K562 (cell line): ENCODE measurements at regions not wholly inside any gene's neighbourhood (a gene's known extent, or its start where the extent isn't known, plus 50 kb on each side); places are given as distances from the start of the nearest gene placed in this dataset.

ENCODE experiments used
- ATAC-seq: fragments of 200-7000 bp; cut with Tn5 transposase; 3 replicates; pipeline ENCODE4 v1.9.1; 2020; ENCODE audit warnings: moderate library complexity
- BruUV-seq: library from RNA; stranded (reverse); fragments of 400-500 nt; replicated peaks from 2 replicates; lab custom pipeline; 2021; lab: Mats Ljungman, UMichigan
- CTCF ChIA-PET: fragments of 300-600 bp; formaldehyde crosslinking; extraction: SDS; loops from one replicate; lab custom pipeline; 2021; ENCODE audit warnings: low intra/inter-chr PET ratio; lab: Yijun Ruan, JAX
- POLR2A ChIA-PET: fragments of 300-600, 350-650 bp; sonication (Branson Sonifier 250); formaldehyde crosslinking; extraction: SDS; loops from one replicate; lab custom pipeline; 2021; ENCODE audit warnings: antibody characterized with exemption, inconsistent platforms; lab: Yijun Ruan, JAX
- DNase-seq, 4 experiments: peaks; one replicate each; pipeline versions ENCODE4 v3.0.0 to v3.0.0-alpha.2; 2011 to 2018; ENCODE audit warnings: low spot score in 3 of 4, mixed read lengths in 3 of 4; ENCODE audit errors: extremely low read depth in 1 of 4
- FAIRE-seq: peaks from 2 replicates; lab custom pipeline; 2011; peaks lifted over from hg19 to GRCh38; lab: Jason Lieb, UNC
- H2AFZ ChIP-seq: 2 replicates; pipeline ENCODE4 v1.6.0; 2011; ENCODE audit warnings: low read depth, low read length, control low read depth, inconsistent platforms
- H3K27ac ChIP-seq: fragments of 200-600 bp; 3 replicates; pipeline ENCODE4 v1.8.0; 2011; ENCODE audit warnings: low read depth, mild to moderate bottlenecking, control low read depth, inconsistent platforms, low read length, moderate library complexity, mixed read lengths; ENCODE audit errors: extremely low read depth
- H3K27me3 ChIP-seq, 2 experiments: fragments of 300-600 bp in 1 of 2; 2 replicates in 1 of 2; 3 replicates in 1 of 2; pipeline versions ENCODE4 v1.6.0 to v1.8.0; 2011; ENCODE audit warnings: inconsistent platforms in 2 of 2, low read length in 2 of 2, mild to moderate bottlenecking in 1 of 2, mixed read lengths in 1 of 2, moderate library complexity in 1 of 2; ENCODE audit not compliant: control insufficient read depth in 2 of 2, insufficient read depth in 2 of 2
- H3K36me3 ChIP-seq: fragments of 300-600 bp; 3 replicates; pipeline ENCODE4 v1.8.0; 2011; ENCODE audit warnings: mild to moderate bottlenecking, low read length, inconsistent platforms; ENCODE audit not compliant: control insufficient read depth, insufficient read depth
- H3K4me1 ChIP-seq, 2 experiments: fragments of 200-600 bp in 1 of 2; replicated peaks in 1 of 2; 2 replicates in 1 of 2; 3 replicates in 1 of 2; pipeline versions ENCODE4 v1.5.1 to v1.8.0; 2011; ENCODE audit warnings: inconsistent platforms in 2 of 2, low read length in 2 of 2, mild to moderate bottlenecking in 1 of 2, mixed read lengths in 1 of 2, moderate library complexity in 1 of 2; ENCODE audit not compliant: control insufficient read depth in 2 of 2, insufficient read depth in 2 of 2
- H3K4me2 ChIP-seq: 2 replicates; pipeline ENCODE4 v1.6.1; 2011; ENCODE audit warnings: low read length, control low read depth, inconsistent platforms, mixed read lengths; ENCODE audit not compliant: insufficient read depth
- H3K4me3 ChIP-seq: fragments of 200-600 bp; sonication (generic), shearing (Covaris generic); 2 replicates; pipeline ENCODE4 v1.5.1; 2016; ENCODE audit warnings: control low read depth, inconsistent platforms
- H3K79me2 ChIP-seq: fragments of 200-600 bp; 3 replicates; pipeline ENCODE4 v1.8.0; 2011; ENCODE audit warnings: low read length, inconsistent platforms; ENCODE audit not compliant: control insufficient read depth, insufficient read depth
- H3K9ac ChIP-seq, 2 experiments: 2 replicates each; pipeline versions ENCODE4 v1.6.0 to v1.6.1; 2011; ENCODE audit warnings: low read depth in 2 of 2, low read length in 2 of 2, control low read depth in 1 of 2, inconsistent platforms in 1 of 2, mild to moderate bottlenecking in 1 of 2, mixed read lengths in 1 of 2; ENCODE audit not compliant: insufficient read depth in 1 of 2
- H3K9me1 ChIP-seq: one replicate; pipeline ENCODE4 v1.6.0; 2011; ENCODE audit warnings: inconsistent platforms, mild to moderate bottlenecking, low read length, moderate library complexity; ENCODE audit not compliant: control insufficient read depth, insufficient read depth
- H3K9me3 ChIP-seq: replicated peaks from 2 replicates; pipeline ENCODE4 v1.5.1; 2011; ENCODE audit warnings: low read depth, low read length, inconsistent platforms; ENCODE audit not compliant: control insufficient read depth, insufficient read depth
- H4K20me1 ChIP-seq: replicated peaks from 2 replicates; pipeline ENCODE4 v1.6.1; 2011; ENCODE audit warnings: low read length, inconsistent platforms, mixed read lengths; ENCODE audit not compliant: control insufficient read depth, insufficient read depth
- ERF ChIP-seq: fragments of 450-650 bp; formaldehyde crosslinking; IDR thresholded peaks from 2 replicates; pipeline ENCODE4 v1.4.0; 2020; ENCODE audit warnings: mild to moderate bottlenecking, mixed read lengths
- GTF2E2 ChIP-seq: fragments of 200-800 bp; sonication (Bioruptor generic); IDR thresholded peaks from 2 replicates; pipeline ENCODE4 v1.6.1; 2016; ENCODE audit warnings: missing genetic modification characterization, missing compliant biosample characterization
- L3MBTL2 ChIP-seq: fragments of 450-650 bp; IDR thresholded peaks from 2 replicates; pipeline ENCODE4 v1.6.1; 2016; ENCODE audit warnings: mild to moderate bottlenecking, moderate library complexity
- MCM3 ChIP-seq: fragments of 450-650 bp; IDR thresholded peaks from 2 replicates; pipeline ENCODE4 v1.6.1; 2016
- NCOR1 ChIP-seq: fragments of 450-650 bp; IDR thresholded peaks from 2 replicates; pipeline ENCODE4 v1.6.1; 2016; ENCODE audit warnings: mild to moderate bottlenecking, moderate library complexity
- NFE2 ChIP-seq: IDR thresholded peaks from 2 replicates; pipeline ENCODE4 v1.6.1; 2014; ENCODE audit warnings: antibody characterized with exemption, low read depth
- PML ChIP-seq: IDR thresholded peaks from 2 replicates; pipeline ENCODE4 v1.6.1; 2012; ENCODE audit warnings: low read length, inconsistent platforms
- RFX1 ChIP-seq: fragments of 450-650 bp; IDR thresholded peaks from 2 replicates; pipeline ENCODE4 v1.6.1; 2016; ENCODE audit warnings: mild to moderate bottlenecking, moderate library complexity
- TBL1XR1 ChIP-seq, 2 experiments: IDR thresholded peaks; 2 replicates each; pipeline ENCODE4 v1.6.1; 2012; ENCODE audit warnings: improper control_type of control experiment in 2 of 2, low read length in 2 of 2, mild to moderate bottlenecking in 1 of 2
- ZC3H11A ChIP-seq: IDR thresholded peaks from 2 replicates; pipeline ENCODE4 v1.6.1; 2012; ENCODE audit warnings: low read depth, low read length, improper control_type of control experiment
- ZC3H4 ChIP-seq: sonication (generic); formaldehyde crosslinking; IDR thresholded peaks from 2 replicates; pipeline ENCODE4 v1.9.0; 2021; ENCODE audit warnings: missing genetic modification reagents, borderline replicate concordance
- ZNF121 ChIP-seq: sonication (generic); formaldehyde crosslinking; conservative IDR thresholded peaks from 2 replicates; pipeline ENCODE4 v1.8.0; 2022; ENCODE audit warnings: missing genetic modification reagents
- ZNF134 ChIP-seq: fragments of 250-450 bp; sonication (Bioruptor Pico); conservative IDR thresholded peaks from 2 replicates; pipeline ENCODE4 v1.4.0; 2020
- WGBS: fragments of 100-300 bp; shearing (Covaris generic); methylation state at CpG from one replicate; pipeline ENCODE4 v1.1.6; 2016; ENCODE audit warnings: low coverage, mixed read lengths; ENCODE audit not compliant: insufficient coverage; ENCODE audit errors: missing lambda C conversion rate; 5-methylcytosine and 5-hydroxymethylcytosine counted together
- in situ Hi-C: fragments of 300-500 bp; cut with MboI; formaldehyde crosslinking; loops from 4 replicates; pipeline ENCODE4 v1.15.0; 2018; ENCODE audit warnings: inconsistent platforms, mixed read lengths
- intact Hi-C: fragments of 100-400 bp; cut with micrococcal nuclease; formaldehyde crosslinking; loops from 2 replicates; pipeline ENCODE4 v1.14.2; 2022
- TF ChIP-seq, protein P1 (sequence below): IDR thresholded peaks from 3 replicates; pipeline ENCODE4 v1.6.1; 2011; ENCODE audit warnings: borderline replicate concordance, mild to moderate bottlenecking, moderate library complexity; ENCODE audit not compliant: insufficient read length; ENCODE audit errors: extremely low read depth
- TF ChIP-seq, protein P2 (sequence below), 3 experiments: fragments of 200-800 bp in 1 of 3; sonication (Bioruptor generic) in 1 of 3; sonication (generic) in 1 of 3; formaldehyde crosslinking in 1 of 3; IDR thresholded peaks; 2 replicates each; pipeline versions ENCODE4 v1.6.1 to v1.8.0; 2016 to 2022; ENCODE audit warnings: mild to moderate bottlenecking in 2 of 3, missing compliant biosample characterization in 2 of 3, missing genetic modification characterization in 2 of 3, missing genetic modification reagents in 1 of 3

DNA sequence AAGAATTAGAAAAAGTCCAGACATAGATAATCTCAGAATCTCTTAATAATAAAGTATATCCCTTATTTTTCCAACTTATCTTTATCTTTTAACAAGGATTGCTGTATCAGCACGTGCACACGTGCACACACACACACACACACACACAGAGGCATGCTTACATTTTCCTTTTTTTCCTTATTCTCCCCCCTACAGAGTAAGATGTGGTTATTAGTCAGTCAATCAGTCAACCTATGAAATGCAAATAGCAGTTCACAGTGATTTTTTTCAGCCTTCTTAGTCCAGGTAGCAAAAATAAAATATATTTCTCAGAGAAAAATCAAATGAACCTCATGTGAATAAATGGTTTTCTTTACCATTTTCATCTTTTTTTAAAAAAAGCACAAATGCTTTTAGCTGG is 506.2 kb upstream of the SLC39A10 start (continued):
- TF ChIP-seq, protein P1, sequence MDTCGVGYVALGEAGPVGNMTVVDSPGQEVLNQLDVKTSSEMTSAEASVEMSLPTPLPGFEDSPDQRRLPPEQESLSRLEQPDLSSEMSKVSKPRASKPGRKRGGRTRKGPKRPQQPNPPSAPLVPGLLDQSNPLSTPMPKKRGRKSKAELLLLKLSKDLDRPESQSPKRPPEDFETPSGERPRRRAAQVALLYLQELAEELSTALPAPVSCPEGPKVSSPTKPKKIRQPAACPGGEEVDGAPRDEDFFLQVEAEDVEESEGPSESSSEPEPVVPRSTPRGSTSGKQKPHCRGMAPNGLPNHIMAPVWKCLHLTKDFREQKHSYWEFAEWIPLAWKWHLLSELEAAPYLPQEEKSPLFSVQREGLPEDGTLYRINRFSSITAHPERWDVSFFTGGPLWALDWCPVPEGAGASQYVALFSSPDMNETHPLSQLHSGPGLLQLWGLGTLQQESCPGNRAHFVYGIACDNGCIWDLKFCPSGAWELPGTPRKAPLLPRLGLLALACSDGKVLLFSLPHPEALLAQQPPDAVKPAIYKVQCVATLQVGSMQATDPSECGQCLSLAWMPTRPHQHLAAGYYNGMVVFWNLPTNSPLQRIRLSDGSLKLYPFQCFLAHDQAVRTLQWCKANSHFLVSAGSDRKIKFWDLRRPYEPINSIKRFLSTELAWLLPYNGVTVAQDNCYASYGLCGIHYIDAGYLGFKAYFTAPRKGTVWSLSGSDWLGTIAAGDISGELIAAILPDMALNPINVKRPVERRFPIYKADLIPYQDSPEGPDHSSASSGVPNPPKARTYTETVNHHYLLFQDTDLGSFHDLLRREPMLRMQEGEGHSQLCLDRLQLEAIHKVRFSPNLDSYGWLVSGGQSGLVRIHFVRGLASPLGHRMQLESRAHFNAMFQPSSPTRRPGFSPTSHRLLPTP = no peak
- TF ChIP-seq L3MBTL2 = no peak
- no peak for TF ChIP-seq TBL1XR1 (IDR thresholded peaks at IDR 0.05; ENCODE audit: low read length in 2 of 2)
- TF ChIP-seq, all 486 proteins: peak for 0

DNA sequence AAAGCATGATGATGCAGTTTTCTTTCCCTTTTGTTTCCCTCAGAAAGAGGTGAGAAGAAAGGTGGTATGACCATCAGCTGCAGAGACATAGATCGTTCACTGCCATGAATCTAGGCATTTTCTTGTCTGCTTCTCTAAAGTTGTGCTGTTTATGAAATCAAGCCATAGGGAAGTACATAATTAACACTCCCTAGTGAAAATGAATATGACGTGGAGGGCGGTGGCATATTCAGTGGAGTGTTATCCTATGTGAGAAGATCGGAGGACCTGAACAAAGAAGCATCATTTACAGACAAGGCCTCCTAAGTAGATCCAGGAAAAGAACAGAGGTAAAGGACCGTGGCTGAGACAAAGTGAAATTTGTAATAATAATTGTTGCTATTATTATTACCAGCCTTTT is 509.0 kb upstream of the SLC39A10 start:
- intact Hi-C loops = no loop called here
- no peaks in the 10 kb centered on the region for H3K79me2 ChIP-seq
- H4K20me1 ChIP-seq = no peaks in the 10 kb centered on the region
- TF ChIP-seq PML = no peak
- no peak for TF ChIP-seq GTF2E2 (tag)
- no peak for TF ChIP-seq ZNF121 (CRISPR knock-in tag)
- no peak for TF ChIP-seq RFX1
- TF ChIP-seq, protein P2, sequence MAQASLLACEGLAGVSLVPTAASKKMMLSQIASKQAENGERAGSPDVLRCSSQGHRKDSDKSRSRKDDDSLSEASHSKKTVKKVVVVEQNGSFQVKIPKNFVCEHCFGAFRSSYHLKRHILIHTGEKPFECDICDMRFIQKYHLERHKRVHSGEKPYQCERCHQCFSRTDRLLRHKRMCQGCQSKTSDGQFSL (CRISPR knock-in tag; IDR thresholded peaks at IDR 0.05) = no peak
- TF ChIP-seq, protein P2 (tag; IDR thresholded peaks at IDR 0.05) = no peak
- TF ChIP-seq ZC3H4 (CRISPR knock-in tag) = no peak
- TF ChIP-seq, protein P1 = no peak
- TF ChIP-seq NFE2 = no peak
- no peak for TF ChIP-seq MCM3
- no peak for TF ChIP-seq ZNF134
- no peak for TF ChIP-seq ZC3H11A
- TF ChIP-seq NCOR1 = no peak
- no peak for TF ChIP-seq ERF (CRISPR knock-in tag)
- TF ChIP-seq, all 486 proteins: peak for 0
- H3K9ac ChIP-seq = no peak overlapping the region
- no peak overlapping the region for H3K4me3 ChIP-seq
- H3K27ac ChIP-seq = no peak overlapping the region
- H3K4me1 ChIP-seq = no peaks in the 10 kb centered on the region
- H3K9me3 ChIP-seq = no peaks in the 10 kb centered on the region
- DNase-seq (no peak), FAIRE-seq (no peak), ATAC-seq (no peak)
- H3K27me3 ChIP-seq = no peaks in the 10 kb centered on the region
- BruUV-seq = no TSS peak
- POLR2A ChIA-PET = no interaction called here
- in situ Hi-C loops = no loop called here
- H2AFZ ChIP-seq = no peak overlapping the region
- no peak overlapping the region for H3K4me2 ChIP-seq
- 21% methylated on average over 4 of the region's 5 CpGs for WGBS
- H3K36me3 ChIP-seq = no peaks in the 10 kb centered on the region
- CTCF ChIA-PET = no interaction called here
- H3K9me1 ChIP-seq = no peaks in the 10 kb centered on the region
